ENCODE measurements at regions not wholly inside any gene's neighbourhood (a gene's known extent, or its start where the extent isn't known, plus 50 kb on each side); places are given as distances from the start of the nearest gene placed in this dataset.
"Not testable (repeated sequence)": the region's sequence is repeated elsewhere in the genome, so short reads cannot be mapped to it uniquely, and the experiment has no call there.

DNA sequence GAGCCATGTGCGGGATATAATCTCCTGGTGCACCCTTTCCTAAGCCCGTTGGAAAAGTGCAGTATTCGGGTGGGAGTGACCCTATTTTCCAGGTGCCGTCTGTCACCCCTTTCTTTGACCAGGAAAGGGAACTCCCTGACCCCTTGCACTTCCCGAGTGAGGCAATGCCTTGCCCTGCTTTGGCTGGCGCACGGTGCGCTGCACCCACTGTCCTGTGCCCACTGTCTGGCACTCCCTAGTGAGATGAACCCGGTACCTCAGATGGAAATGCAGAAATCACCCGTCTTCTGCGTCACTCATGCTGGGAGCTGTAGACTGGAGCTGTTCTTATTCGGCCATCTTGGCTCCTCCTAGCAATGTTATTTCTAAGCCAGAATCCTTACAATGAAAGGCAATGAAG lies 121.1 kb downstream of the TAF11L14 start:
- not testable (repeated sequence) for TF ChIP-seq CTCF (conservative IDR thresholded peaks at IDR 0.05 in 1 of 2, IDR thresholded peaks at IDR 0.05 in 1 of 2; ENCODE audit: low read depth in 1 of 2, low read length in 2 of 2); EZH2 (IDR thresholded peaks at IDR 0.05; ENCODE audit: low read length, missing control alignments)
